ENCODE measurements at regions not wholly inside any gene's neighbourhood (a gene's known extent, or its start where the extent isn't known, plus 50 kb on each side); places are given as distances from the start of the nearest gene placed in this dataset.

GRCh38 chr16:24624102-24624501, 84.7 kb downstream of the RBBP6 start:
- no peak for TF ChIP-seq CTCF (IDR thresholded peaks at IDR 0.05; ENCODE audit: extremely low read depth, missing control alignments)
- DNase-seq (ENCODE audit: low spot score) = no peak

GRCh38 chr16:24626256-24626655, 86.9 kb downstream of the RBBP6 start:
- no peak for DNase-seq (ENCODE audit: low spot score)
- no peak for TF ChIP-seq CTCF (IDR thresholded peaks at IDR 0.05; ENCODE audit: extremely low read depth, missing control alignments)

- DNase-seq (ENCODE audit: low spot score) = no peak
- TF ChIP-seq CTCF (IDR thresholded peaks at IDR 0.05; ENCODE audit: extremely low read depth, missing control alignments) = no peak
Observed at GRCh38 chr16:24634919-24635318, 94.5 kb upstream of the TNRC6A start.

GRCh38 chr16:24635900-24636610, 93.4 kb upstream of the TNRC6A start:
- no peak for TF ChIP-seq CTCF (IDR thresholded peaks at IDR 0.05; ENCODE audit: extremely low read depth, missing control alignments)
- no peak for DNase-seq (ENCODE audit: low spot score)

DNA sequence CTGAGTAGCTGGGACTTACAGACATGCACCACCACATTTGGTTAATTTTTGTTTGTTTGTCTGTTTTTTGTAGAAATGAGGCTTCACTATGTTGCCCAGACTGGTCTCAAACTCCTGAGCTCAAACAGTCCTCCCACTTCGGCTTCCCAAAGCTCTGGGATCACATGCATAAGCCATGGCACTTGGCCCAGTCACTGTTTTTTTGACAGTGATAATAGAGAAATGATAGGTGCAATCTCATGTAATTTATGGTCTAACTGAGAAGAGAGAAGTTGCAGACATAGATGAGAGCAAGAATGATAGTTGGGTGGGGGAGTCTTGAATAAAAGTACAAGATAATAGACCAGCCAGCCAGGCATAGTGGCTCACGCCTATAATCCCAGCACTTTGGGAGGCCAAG, 89.7 kb upstream of the TNRC6A start:
- no peak for DNase-seq (ENCODE audit: low spot score)

DNA sequence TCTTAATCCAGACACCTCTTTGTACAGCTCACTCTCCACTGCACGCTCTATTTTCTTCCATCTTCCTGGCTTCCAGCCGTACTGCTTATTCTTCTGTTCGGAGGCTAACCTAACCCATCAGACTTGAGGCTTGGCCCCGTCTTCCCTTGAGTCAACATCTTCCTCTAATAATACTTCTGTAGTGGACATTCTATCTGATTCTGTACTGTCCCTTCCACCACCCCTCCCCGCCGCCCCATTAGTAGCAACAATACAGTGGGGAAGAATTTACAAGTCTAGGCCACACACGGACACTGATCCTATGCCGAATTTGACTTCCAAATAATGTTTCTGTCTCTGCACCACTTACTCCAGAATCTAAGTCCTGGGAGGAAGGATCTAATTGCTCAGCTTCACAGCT, 86.0 kb upstream of the TNRC6A start:
- no peak for TF ChIP-seq CTCF (IDR thresholded peaks at IDR 0.05; ENCODE audit: extremely low read depth, missing control alignments)
- no peak for DNase-seq (ENCODE audit: low spot score)

More for the DNA sequence above, 89.7 kb upstream of the TNRC6A start:
- no peak for TF ChIP-seq CTCF (IDR thresholded peaks at IDR 0.05; ENCODE audit: extremely low read depth, missing control alignments)

- no peak for TF ChIP-seq CTCF (IDR thresholded peaks at IDR 0.05; ENCODE audit: extremely low read depth, missing control alignments)
- no peak for DNase-seq (ENCODE audit: low spot score)
Observed at GRCh38 chr16:24645739-24646645, 83.5 kb upstream of the TNRC6A start.
